ENCODE measurements at regions not wholly inside any gene's neighbourhood (a gene's known extent, or its start where the extent isn't known, plus 50 kb on each side); places are given as distances from the start of the nearest gene placed in this dataset.
A peak's percentile ranks its signal among the peaks of the same experiment; 100 is the strongest.

DNA sequence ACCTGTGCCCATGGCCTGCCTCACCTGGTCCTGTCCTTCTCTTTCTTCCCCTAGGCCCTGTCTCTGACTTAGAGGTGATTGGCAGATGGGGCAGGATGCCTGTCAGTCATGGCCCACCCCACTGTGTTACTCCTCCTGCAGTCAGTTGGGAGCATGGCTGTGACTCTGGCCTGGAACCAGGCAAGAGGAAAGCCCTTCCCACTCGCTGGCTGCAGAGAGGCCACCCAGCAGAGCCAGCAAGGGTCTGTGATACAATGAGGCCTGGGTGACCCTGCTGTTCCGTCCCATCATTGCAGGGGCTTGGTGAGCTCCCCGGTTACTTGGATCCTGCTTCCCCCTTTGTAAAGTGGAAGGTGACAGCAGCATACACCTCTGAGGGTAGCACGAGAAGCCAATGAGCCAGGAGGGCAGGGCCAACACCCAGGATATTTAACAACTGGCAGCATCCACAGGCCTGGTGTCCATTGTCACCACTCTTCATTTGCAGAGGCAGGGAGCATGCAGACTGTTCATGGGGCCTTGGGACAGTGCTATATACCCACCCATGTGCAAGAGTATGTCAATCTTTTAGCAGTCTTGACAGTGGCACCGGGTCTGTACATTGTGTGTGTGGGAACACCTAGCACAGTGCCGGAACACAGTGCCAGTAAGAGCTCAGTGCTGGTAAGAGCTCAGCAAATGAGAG, 191.0 kb upstream of the C1orf174 start:
- DNase-seq = no peak

DNA sequence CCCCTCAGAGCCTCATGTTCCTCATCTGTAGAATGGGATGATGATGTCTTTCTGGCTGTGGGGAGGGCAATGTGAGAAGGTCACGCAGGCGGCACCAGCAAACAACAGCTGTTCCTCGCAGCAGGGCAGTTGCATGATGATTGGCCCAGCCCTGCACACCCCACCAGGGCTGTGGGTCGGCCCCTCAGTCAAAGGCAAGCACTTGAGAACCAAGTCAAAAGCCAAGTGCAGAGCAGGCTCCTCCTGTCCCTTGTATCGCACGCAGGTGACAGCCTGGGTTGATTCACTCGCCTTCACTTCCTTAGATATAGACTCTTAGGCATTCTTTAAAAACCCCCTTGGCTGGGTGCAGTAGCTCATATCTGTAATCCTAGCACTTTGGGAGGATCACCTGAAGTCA, 191.9 kb upstream of the C1orf174 start:
- DNase-seq = no peak

DNA sequence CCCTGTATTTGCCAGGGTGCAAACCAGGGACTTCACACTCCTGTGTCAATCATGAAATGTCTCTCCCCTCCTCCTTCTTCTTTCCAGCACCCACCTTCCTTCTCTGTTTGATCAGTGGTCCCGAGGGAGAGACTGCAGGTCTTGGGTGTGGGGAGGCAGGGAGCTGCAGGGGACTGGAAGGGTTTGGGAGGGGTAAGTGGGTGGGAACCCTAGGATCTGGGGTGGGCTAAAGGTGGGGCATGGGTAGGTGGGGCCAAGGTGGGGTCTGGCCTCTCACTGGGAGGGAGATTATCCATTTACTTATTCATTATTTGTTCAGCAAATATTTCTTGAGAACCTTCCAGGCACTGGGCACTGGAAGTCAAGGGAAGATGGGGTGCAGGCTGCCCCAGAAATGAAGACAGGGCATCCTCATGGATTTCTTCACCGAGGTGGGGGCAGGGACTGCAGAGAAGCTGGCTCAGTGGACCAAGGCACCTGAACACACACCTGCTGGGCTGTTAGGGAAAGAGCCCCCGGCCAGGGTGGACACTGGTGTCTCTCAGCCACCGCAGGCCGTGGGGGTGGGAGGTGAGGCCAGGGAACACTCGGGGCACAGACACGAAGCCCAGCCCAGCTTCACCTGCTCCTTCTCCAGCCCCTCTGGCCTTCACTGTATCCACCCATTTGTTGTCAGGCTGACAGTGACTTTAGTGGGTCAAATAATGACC, 193.9 kb upstream of the C1orf174 start:
- DNase-seq = no peak

DNA sequence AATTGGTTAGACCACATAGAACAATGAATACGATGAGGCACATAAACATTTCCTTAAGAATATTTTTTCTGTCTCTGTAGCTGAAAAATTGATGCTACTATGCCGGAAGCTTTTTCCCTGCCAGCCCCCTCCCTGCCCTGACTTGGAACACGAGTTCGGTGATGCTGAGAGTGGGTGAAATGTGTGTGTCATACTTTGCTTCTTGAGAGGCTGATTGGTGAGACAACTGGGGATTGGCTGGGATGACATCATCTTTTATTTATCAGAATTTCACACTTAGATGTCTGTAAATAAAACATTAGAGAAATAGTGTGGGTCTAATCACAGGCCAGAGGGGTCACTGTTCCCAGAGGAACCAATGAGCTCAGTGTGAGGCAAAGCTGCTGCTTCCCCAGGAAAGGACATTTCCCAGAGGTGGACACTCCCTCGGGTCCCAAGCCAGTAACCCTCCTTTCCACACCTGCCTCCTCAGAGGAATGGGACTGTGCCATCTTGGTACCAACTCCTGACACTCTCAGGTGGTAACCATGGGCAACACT, 195.4 kb upstream of the C1orf174 start:
- DNase-seq = no peak

DNA sequence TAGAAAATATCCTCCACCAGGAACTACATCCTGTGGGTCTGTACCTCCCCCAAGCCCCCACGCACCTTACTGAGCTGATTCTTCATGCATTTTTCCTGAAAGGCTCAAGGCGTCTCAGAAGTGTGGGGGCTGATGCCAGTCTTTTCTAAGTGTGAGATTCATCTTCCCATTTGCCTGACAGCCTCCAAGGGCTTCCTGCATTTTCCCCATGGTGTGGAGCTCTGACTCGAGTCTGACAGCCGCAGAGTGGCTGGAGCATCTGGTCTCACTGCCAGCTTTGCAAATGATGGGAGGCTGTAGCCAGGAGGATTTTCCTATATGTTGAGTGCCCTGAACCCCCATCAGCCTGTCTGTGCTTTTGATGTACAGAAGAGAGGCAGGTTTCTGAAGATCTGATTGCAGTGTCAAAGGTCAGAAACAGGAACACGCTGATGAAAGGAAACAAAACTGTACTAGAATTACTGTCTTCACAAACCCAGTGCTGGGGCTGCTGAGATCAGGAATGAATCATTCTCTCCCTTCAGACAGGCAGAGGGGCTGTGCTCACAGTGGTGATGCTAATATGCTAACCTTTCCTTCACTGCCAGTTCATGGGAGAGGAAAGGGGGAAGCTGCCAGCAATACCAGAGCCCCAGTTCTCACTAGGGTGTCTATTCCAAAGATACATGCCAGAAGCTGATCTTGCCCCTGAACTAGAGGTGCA, 201.5 kb upstream of the C1orf174 start:
- DNase-seq = no peak

DNA sequence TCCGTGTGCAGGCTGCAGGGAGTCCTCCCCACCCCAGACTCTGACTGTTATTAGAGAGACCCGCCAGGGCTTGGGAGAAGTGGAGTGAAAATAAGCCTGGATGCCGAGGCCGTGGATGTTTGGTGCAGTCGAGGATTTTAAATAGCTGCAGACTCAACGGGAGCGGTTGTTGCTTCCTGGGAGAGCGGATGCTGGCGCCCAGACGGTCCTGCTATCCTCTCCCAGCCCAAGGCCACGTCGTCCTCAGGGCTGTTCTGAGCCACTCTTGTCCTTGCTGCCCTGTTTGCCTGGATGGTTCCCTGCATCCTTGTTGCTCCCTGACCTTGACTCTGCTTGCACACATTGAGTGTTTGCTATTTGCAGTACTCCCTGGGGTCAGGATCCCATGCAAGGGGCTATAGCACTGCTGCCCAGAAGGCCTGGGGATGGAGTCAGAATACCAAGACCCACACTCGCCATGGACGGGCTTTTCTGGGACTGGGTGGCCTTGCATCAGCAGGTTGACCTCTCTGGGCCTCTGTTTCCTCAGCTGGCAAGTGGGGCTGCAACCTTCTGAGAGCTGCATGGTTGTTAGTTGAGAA, 205.3 kb upstream of the C1orf174 start:
- no peak for DNase-seq

DNA sequence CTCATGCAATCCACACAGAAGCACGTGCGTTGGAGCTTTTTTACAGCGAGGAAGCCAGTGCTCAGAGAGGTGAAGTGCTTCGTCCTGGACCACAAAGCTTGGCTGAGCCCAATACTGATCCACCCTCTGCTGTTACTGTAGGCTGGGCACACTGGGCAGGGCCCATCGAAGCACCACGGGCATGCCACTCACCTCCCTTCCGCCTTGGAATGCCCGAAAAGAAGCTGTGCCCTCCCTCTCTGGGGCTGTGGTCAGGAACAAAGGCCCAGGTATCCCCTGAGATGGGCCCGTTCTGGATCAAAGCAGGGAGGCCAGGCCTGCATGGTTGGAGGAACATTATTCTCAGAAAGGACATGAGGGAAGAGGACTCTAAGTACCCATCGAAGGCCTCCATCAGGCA, 206.7 kb upstream of the C1orf174 start:
- DNase-seq = no peak

DNA sequence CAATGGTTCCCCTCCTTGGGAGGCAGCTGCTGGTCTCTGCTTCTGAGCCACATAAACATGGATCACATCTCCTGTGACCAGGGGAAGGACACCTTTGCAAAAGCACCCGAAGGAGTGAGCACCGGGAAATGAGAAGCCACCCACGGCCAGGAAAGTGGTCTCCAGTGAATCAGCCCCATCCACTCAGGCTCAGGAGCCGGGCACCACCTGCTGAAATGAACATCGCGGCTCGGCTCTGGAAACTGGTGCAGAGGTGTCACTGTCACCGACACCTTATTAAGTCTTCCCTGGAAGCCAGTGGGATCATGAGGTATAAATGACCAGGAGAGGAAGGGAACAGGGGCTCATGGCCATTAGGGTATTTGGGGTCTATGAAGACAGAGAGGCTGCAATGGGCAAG, 207.2 kb upstream of the C1orf174 start:
- no peak for DNase-seq

DNA sequence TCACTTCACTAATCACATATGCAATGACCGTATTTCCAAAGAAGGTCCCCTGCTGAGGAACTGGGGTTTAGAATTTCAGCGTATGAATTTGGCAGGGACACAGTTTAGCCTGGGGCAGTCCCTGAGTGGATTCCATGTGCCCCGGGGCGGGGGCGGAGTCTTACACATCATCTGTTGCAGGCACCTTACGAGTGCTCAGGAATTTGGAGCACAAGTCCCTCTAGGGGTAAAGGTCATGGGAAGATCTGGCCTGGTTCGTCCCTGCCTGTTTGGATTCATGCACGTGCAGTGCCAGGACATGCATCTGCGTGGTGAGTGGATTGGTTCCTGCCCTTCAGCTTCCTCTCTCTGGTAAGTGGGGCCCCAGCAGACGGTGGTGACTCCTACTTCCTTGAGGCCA, 208.3 kb upstream of the C1orf174 start:
- peak; percentile 9 for DNase-seq

DNA sequence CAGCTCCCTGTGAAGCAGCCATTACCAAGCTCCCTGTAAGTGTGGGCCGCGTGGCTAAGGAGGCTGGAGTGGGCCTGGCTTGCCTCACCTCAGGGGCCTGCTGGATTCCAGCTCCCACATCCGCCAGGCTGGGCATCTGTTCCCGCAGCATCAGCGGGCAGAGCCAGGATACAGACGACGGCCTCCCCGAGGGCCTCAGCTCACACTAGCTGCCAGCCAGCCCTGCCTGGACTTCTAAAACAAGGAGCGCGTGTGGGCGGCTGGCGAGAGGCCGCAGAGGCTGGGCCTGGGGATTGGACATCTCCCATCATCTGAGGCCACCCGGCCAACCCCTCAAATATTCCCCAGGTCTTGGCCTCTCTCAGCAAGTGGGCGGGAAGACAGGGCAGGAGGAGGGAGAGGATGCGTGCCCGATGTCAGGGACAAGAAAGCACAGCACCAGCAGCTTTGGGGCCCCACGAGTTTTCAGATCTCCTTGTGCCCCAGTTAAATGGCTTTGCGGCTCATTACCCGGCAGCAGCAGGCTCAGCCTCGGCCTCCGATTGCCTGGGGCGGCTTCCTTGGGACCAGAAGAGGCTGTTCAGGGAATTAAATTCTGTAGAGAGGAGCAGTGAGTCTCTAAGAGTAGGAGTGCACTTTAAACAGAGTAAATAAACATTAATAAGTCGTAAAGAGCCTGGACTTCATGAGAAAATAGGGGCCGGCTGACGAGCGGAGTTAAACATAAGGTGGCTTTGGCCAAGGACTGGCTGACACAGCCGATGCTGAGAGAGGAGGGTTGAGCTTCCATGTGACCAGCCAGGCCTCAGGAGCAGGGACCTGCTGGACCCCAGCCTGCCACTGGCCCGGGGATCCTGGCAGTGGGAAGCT, 208.9 kb upstream of the C1orf174 start:
- DNase-seq = no peak

DNA sequence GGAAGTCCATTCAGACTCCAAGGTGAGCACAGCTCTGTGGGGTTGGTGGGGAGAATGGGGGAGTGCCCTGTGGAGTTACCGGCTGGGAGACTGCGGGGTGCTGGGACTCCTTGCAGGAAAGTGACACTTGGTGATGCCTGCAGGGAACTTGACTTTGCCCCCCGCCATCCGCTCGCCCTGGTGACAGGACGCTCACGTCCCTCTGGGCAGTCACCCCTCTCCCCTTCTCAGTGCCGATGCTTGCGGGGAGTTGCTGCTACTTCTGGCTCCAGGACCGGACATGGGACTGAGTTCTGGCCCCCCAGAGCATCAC, 209.5 kb upstream of the C1orf174 start:
- no peak for DNase-seq

DNA sequence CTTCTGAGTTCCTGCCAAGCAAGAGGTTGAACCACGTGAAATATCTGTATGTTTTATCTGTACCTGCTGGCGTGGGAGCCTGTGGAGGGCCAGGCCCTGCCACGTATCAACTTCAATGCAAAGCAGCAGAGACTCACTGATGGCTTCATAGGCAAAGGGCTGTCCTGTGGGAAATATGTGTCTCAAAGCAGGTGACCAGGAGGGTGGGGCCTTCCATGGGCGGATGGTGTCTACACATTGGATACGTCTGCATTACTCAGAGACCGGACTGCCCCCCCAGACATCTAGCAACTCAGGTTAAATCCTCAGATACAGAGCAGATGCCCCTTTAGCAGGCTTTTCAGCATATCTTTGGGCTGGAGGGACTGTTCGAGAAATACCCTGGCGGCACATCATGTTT, 210.8 kb upstream of the C1orf174 start:
- DNase-seq = no peak

DNA sequence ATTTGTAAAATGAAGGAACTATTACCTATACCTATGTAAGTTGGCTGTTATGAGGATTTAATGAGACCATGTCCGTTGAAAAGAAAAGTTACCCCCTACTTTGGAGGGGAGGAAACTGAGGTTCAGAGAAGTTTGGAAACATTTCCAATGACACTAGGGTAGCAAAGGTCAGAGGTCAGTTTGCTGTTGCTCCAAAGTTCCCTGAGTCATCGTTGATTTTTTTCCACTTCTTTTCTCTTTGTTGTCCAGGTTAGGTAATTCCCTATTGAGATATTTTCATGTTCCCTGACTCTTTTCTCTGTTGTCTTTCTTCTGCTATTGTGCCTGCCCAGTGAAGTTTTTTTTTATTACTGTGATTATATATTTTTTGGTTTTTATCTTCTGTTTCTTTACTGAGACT, 213.8 kb upstream of the C1orf174 start:
- no peak for DNase-seq

DNA sequence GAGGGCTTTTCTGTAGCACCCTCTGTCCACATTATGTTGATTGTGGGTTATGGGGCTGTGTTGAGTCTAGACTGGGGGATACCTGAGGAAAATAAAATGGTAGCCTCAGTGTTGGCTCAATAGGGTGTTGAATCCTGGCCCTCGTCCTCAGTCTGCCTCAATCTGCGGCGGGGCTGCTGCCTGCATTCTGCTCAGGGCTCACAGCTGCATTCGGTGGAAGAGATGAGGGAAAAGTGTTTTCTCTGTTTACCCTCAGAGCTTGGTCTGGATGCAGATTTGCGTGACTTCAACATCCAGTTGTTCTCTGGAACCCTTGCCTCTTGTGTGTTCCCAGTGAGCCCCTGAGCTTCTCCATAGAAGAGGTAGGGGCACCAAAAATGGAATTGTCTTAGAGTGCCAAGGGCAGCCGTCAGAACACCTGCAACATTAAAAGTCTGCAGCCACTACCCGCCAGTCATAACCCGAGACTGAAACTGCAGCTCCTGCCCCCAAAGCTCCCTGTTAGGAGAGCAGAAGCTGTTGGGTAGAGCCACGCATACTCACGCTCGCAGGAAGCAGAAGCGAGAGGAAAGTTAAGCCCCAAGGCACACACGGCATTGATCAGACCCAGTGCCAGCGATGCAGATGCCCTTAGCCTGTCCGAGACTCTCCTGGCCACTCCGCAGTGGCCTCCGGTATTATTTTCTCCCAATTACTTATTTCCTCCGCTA, 215.3 kb upstream of the C1orf174 start:
- no peak for DNase-seq

DNA sequence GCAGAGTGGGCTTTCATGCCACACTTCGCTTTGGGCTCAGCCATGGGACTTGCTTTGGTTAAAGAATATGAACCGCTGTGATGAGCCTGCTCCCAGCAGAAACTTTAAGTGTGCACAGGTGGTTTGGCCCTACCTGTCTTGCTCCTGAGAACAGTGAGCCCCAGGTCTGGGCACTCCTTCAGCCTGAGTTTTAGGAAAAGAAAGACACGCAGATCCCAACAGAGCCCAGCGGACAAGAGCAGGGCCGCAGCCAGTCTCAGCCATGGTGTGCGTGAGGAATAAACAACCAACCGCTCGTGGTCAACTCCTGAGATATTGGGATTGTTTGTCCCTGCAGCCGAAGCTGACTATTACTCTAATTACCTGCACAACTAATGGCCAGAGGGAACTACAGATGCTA, 217.1 kb upstream of the C1orf174 start:
- DNase-seq = no peak

DNA sequence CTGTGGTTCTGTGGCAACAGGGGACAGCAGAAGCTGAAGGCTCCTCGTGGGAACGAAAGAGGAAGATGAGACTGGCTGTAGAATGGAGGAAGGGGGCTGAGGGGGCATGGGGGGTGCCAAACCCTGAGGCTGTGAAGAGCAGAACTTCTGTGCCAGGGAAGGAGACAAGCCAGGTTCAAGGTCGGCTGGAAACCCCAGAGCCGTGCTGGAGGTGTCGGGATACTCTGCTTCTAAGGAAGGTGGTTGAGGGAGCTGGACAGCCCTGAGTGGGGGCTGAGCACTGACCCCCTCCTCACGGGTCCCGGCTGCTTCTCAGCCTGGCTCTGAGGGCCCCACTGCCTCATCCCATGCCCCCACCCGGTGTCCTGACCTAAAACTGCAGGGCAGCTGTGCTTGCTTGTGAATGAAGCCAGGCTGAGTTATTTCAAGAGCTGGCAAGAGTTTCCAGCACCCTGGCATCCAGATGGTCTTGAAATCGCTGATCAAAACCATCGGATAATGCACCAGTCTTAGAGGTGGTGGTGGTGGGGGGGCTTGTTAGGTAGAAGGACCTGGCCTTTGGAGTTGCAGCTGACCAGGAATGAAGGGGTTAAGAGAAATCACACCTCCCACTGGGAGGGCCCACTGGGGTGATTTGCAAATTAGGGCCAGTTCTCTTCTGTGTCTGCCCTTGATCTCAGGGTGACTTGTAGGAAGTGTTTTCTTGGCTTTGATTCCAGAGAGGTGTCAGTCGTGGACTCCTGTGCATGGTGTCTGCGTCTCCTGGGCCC, 218.9 kb upstream of the C1orf174 start:
- DNase-seq = no peak

DNA sequence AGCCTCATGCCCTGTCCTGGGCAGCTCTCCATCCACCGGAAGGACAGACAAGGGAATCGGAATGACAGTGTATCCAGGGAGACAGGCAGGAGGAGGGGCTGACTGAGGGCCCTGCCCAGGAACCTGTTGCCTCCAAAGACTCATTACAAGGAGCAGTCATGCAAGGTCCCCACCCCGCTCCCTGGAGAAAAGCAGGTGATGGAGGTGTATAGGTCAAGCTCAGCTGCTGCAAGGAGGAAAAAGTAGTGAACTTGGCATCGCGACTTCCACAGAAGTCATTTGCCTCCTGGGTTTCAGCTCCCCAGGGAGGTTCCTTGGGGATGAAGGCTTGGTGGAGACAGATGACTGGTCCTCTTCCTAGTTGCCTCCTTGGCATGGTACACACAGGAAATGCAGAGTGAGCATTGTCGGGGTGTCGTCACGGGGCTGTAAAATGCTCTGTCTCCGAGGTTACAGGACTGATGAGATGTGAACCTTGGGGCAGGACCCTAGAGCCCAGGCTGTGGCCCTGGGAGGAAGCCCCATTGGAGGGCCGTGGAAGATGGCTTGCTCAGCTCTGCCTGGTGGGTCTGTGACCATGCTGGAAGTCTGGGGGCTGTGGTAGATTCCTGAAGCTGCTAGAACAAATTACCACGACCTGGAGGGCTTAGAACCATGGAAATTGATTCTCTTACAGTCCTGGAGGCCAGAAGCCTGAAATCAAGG, 219.6 kb upstream of the C1orf174 start:
- DNase-seq = no peak

DNA sequence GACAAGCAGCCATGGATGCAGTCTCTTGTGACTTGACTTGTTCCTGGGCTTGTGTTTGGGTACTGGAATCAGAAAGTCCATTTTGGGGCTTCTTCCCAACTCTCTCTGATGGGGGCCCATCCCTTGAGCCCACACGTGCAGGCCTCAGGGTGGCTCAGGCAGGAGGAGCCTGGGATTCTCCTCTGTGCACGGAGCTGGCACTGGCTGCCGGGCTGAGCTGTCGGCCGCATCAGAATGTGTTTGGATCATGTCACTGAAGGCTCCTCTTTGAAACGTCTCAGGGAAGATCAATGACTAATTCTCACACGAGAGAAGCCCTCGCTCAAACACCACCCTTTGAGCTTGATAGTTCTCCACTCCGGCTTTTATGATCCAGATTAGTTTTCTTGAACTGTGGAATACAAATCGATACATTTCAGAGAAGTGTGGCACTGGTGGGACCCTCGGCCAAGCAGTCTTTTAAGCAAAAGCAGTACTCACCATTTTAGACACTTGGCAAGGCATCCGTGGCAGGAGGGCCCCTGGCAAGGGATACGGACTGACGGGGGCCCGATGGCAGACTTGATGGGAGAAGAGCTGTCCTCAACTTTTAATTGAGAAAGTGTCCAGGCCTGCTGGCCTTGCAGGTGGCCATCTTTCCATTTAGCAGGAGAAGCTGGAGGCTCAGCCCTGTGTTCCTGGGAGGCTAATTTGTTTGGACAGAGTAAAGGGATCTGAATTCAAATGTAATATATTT, 220.7 kb upstream of the C1orf174 start:
- DNase-seq = no peak

DNA sequence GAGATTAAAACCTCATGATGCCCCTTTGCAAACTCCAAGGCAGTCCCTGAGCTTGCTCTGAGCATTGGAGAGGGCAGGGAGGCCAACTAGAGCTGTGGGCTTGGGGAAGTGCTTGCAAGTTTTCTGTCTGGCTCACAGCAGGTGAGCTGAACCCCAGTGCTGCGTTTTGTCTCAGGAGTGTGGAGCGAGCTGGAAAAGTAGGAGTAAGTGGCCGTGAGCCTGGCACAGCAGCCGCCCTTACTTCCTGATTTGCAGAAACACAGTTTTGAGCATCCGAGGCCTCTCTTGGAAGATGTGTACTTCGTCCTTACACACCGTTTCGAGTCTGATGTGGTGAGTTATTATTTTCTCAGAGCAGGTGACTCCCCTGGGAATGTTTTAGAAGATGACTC, 221.2 kb upstream of the C1orf174 start:
- no peak for DNase-seq

Data from NCI-H69 (cell line).